Activated CD4-positive, alpha-beta T cell treated with anti-CD3 and anti-CD28 coated beads, Interleukin-2, amount 10 ng/mL, durations not matched to agents 7 days and 5 days (primary cell): ENCODE measurements at regions not wholly inside any gene's neighbourhood (a gene's known extent, or its start where the extent isn't known, plus 50 kb on each side); places are given as distances from the start of the nearest gene placed in this dataset.
"Not testable (repeated sequence)": the region's sequence is repeated elsewhere in the genome, so short reads cannot be mapped to it uniquely, and the experiment has no call there.

Experiments used
- CTCF ChIA-PET: fragments of 350-600 bp; sonication (Branson Sonifier 250); formaldehyde crosslinking; loops from one replicate; lab custom pipeline; 2021; ENCODE audit warnings: antibody characterized with exemption; lab: Charles Lee
- POLR2A ChIA-PET: fragments of 350-600 bp; sonication (Branson Sonifier 250); formaldehyde crosslinking; loops from one replicate; lab custom pipeline; 2021; ENCODE audit warnings: antibody characterized with exemption; lab: Charles Lee
- DNase-seq: peaks from one replicate; pipeline ENCODE4 v3.0.0-alpha.2; 2020
- H3K27ac Mint-ChIP-seq: one replicate; pipeline ENCODE4 v1.8.0; 2021; ENCODE audit warnings: mild to moderate bottlenecking, moderate library complexity, mixed read lengths
- H3K27me3 Mint-ChIP-seq: one replicate; pipeline ENCODE4 v1.8.0; 2021; ENCODE audit warnings: mixed read lengths
- H3K36me3 Mint-ChIP-seq: one replicate; pipeline ENCODE4 v1.8.0; 2021; ENCODE audit warnings: low read depth, mixed read lengths
- H3K4me1 Mint-ChIP-seq: one replicate; pipeline ENCODE4 v1.8.0; 2021; ENCODE audit warnings: mixed read lengths
- H3K4me3 Mint-ChIP-seq: one replicate; pipeline ENCODE4 v1.8.0; 2021; ENCODE audit warnings: mild to moderate bottlenecking, moderate library complexity, mixed read lengths
- H3K9me3 Mint-ChIP-seq: one replicate; pipeline ENCODE4 v1.8.0; 2021; ENCODE audit warnings: mixed read lengths

- no peak for DNase-seq
- ChIA-PET POLR2A (no interaction called here), CTCF (no interaction called here)
- H3K27ac Mint-ChIP-seq, result no peak overlapping the region
- no peaks in the 10 kb centered on the region for H3K27me3 Mint-ChIP-seq
- H3K4me3 Mint-ChIP-seq, result no peak overlapping the region
- no peaks in the 10 kb centered on the region for H3K36me3 Mint-ChIP-seq
- H3K9me3 Mint-ChIP-seq, result no peaks in the 10 kb centered on the region
- no peaks in the 10 kb centered on the region for H3K4me1 Mint-ChIP-seq
Observed at GRCh38 chr13:37198629-37199028, 93.2 kb upstream of the CSNK1A1L start.

- Mint-ChIP-seq H3K9me3 (no peaks in the 10 kb centered on the region), H3K36me3 (no peaks in the 10 kb centered on the region), H3K4me3 (no peak overlapping the region), H3K4me1 (no peaks in the 10 kb centered on the region), H3K27me3 (no peaks in the 10 kb centered on the region), H3K27ac (no peak overlapping the region)
- no peak for DNase-seq
- ChIA-PET POLR2A (no interaction called here), CTCF (no interaction called here)
Observed at GRCh38 chr13:37195621-37196020, 90.2 kb upstream of the CSNK1A1L start.

GRCh38 chr13:37194428-37194861, 89.0 kb upstream of the CSNK1A1L start:
- no peak for DNase-seq
- H3K36me3 Mint-ChIP-seq, result no peaks in the 10 kb centered on the region
- no peak overlapping the region for H3K4me3 Mint-ChIP-seq
- no peaks in the 10 kb centered on the region for H3K9me3 Mint-ChIP-seq
- H3K27ac Mint-ChIP-seq, result no peak overlapping the region
- ChIA-PET POLR2A (no interaction called here), CTCF (no interaction called here)
- H3K27me3 Mint-ChIP-seq, result no peaks in the 10 kb centered on the region
- H3K4me1 Mint-ChIP-seq, result no peaks in the 10 kb centered on the region

- no peaks in the 10 kb centered on the region for H3K4me1 Mint-ChIP-seq
Observed at GRCh38 chr13:37192956-37193355, 87.5 kb upstream of the CSNK1A1L start.

GRCh38 chr13:37187621-37188020, 82.2 kb upstream of the CSNK1A1L start:
- Mint-ChIP-seq H3K4me1 (no peaks in the 10 kb centered on the region), H3K4me3 (no peak overlapping the region), H3K9me3 (no peaks in the 10 kb centered on the region), H3K27ac (no peak overlapping the region), H3K36me3 (no peaks in the 10 kb centered on the region), H3K27me3 (no peaks in the 10 kb centered on the region)
- ChIA-PET POLR2A (no interaction called here), CTCF (no interaction called here)
- DNase-seq, result no peak

More at GRCh38 chr13:37192956-37193355, 87.5 kb upstream of the CSNK1A1L start:
- Mint-ChIP-seq H3K27ac (no peak overlapping the region), H3K9me3 (no peaks in the 10 kb centered on the region), H3K36me3 (no peaks in the 10 kb centered on the region), H3K4me3 (no peak overlapping the region), H3K27me3 (no peaks in the 10 kb centered on the region)
- DNase-seq, result no peak
- ChIA-PET POLR2A (no interaction called here), CTCF (no interaction called here)

- ChIA-PET POLR2A (no interaction called here), CTCF (no interaction called here)
- Mint-ChIP-seq H3K27me3 (no peaks in the 10 kb centered on the region), H3K4me3 (no peak overlapping the region), H3K27ac (no peak overlapping the region), H3K9me3 (no peaks in the 10 kb centered on the region), H3K36me3 (no peaks in the 10 kb centered on the region), H3K4me1 (no peaks in the 10 kb centered on the region)
- no peak for DNase-seq
Observed at GRCh38 chr13:37187105-37187504, 81.6 kb upstream of the CSNK1A1L start.

- no peaks in the 10 kb centered on the region for H3K27me3 Mint-ChIP-seq
- H3K36me3 Mint-ChIP-seq, result no peaks in the 10 kb centered on the region
- no peak overlapping the region for H3K4me3 Mint-ChIP-seq
- H3K27ac Mint-ChIP-seq, result no peak overlapping the region
- DNase-seq, result no peak
- H3K4me1 Mint-ChIP-seq, result no peaks in the 10 kb centered on the region
- CTCF ChIA-PET, result no interaction called here
- H3K9me3 Mint-ChIP-seq, result no peaks in the 10 kb centered on the region
- POLR2A ChIA-PET, result no interaction called here
Observed at GRCh38 chr13:37181620-37182019, 76.2 kb upstream of the CSNK1A1L start.

GRCh38 chr13:37179645-37180044, 74.2 kb upstream of the CSNK1A1L start:
- Mint-ChIP-seq H3K36me3 (no peaks in the 10 kb centered on the region), H3K4me1 (no peaks in the 10 kb centered on the region), H3K27ac (no peak overlapping the region), H3K4me3 (no peak overlapping the region), H3K9me3 (no peaks in the 10 kb centered on the region), H3K27me3 (no peaks in the 10 kb centered on the region)
- ChIA-PET CTCF (no interaction called here), POLR2A (no interaction called here)
- no peak for DNase-seq

GRCh38 chr13:37177125-37177524, 71.7 kb upstream of the CSNK1A1L start:
- no peak overlapping the region for H3K27ac Mint-ChIP-seq
- no peak overlapping the region for H3K4me3 Mint-ChIP-seq
- ChIA-PET CTCF (no interaction called here), POLR2A (no interaction called here)
- DNase-seq, result no peak
- H3K36me3 Mint-ChIP-seq, result no peaks in the 10 kb centered on the region
- H3K4me1 Mint-ChIP-seq, result no peaks in the 10 kb centered on the region
- no peaks in the 10 kb centered on the region for H3K27me3 Mint-ChIP-seq
- H3K9me3 Mint-ChIP-seq, result no peaks in the 10 kb centered on the region

- Mint-ChIP-seq H3K27me3 (no peaks in the 10 kb centered on the region), H3K27ac (no peak overlapping the region), H3K4me3 (no peak overlapping the region), H3K9me3 (no peaks in the 10 kb centered on the region), H3K4me1 (no peaks in the 10 kb centered on the region), H3K36me3 (no peaks in the 10 kb centered on the region)
- POLR2A ChIA-PET, result no interaction called here
- CTCF ChIA-PET, result no interaction called here
- no peak for DNase-seq
Observed at GRCh38 chr13:37175996-37176395, 70.5 kb upstream of the CSNK1A1L start.

- no peak for DNase-seq
- H3K27ac Mint-ChIP-seq, result no peak overlapping the region
- CTCF ChIA-PET, result no interaction called here
Observed at GRCh38 chr13:37173214-37173613, 67.8 kb upstream of the CSNK1A1L start.

GRCh38 chr13:37172226-37172625, 66.8 kb upstream of the CSNK1A1L start:
- POLR2A ChIA-PET, CTCF ChIA-PET, DNase-seq, H3K27me3 Mint-ChIP-seq, H3K27ac Mint-ChIP-seq, H3K9me3 Mint-ChIP-seq, H3K4me3 Mint-ChIP-seq, H3K36me3 Mint-ChIP-seq, H3K4me1 Mint-ChIP-seq: not testable (repeated sequence)

More at GRCh38 chr13:37173214-37173613, 67.8 kb upstream of the CSNK1A1L start:
- POLR2A ChIA-PET, result no interaction called here
- Mint-ChIP-seq H3K4me3 (no peak overlapping the region), H3K27me3 (no peaks in the 10 kb centered on the region), H3K4me1 (no peaks in the 10 kb centered on the region), H3K9me3 (no peaks in the 10 kb centered on the region), H3K36me3 (no peaks in the 10 kb centered on the region)

- ChIA-PET CTCF (no interaction called here), POLR2A (no interaction called here)
- Mint-ChIP-seq H3K36me3 (no peaks in the 10 kb centered on the region), H3K4me1 (no peaks in the 10 kb centered on the region), H3K9me3 (no peaks in the 10 kb centered on the region), H3K27me3 (no peaks in the 10 kb centered on the region), H3K4me3 (no peak overlapping the region), H3K27ac (no peak overlapping the region)
- no peak for DNase-seq
Observed at GRCh38 chr13:37168926-37169325, 63.5 kb upstream of the CSNK1A1L start.

- POLR2A ChIA-PET, result no interaction called here
- no peak overlapping the region for H3K27ac Mint-ChIP-seq
- no peaks in the 10 kb centered on the region for H3K27me3 Mint-ChIP-seq
- no peak for DNase-seq
- H3K36me3 Mint-ChIP-seq, result no peaks in the 10 kb centered on the region
- H3K4me1 Mint-ChIP-seq, result no peaks in the 10 kb centered on the region
- peaks cover under 1% of the 10 kb centered on the region for H3K9me3 Mint-ChIP-seq
- no peak overlapping the region for H3K4me3 Mint-ChIP-seq
- CTCF ChIA-PET, result no interaction called here
Observed at GRCh38 chr13:37168151-37168550, 62.7 kb upstream of the CSNK1A1L start.
